H54 (cell line): ENCODE measurements at regions not wholly inside any gene's neighbourhood (a gene's known extent, or its start where the extent isn't known, plus 50 kb on each side); places are given as distances from the start of the nearest gene placed in this dataset.
"Not testable (repeated sequence)": the region's sequence is repeated elsewhere in the genome, so short reads cannot be mapped to it uniquely, and the experiment has no call there.

Source experiments
- DNase-seq: peaks from one replicate; pipeline ENCODE4 v3.0.0; 2011; ENCODE audit warnings: low spot score, mixed read lengths; ENCODE audit not compliant: insufficient read length
- FAIRE-seq: peaks from 3 replicates; lab custom pipeline; 2011; peaks lifted over from hg19 to GRCh38; lab: Jason Lieb, UNC
- POLR2A ChIP-seq: IDR thresholded peaks from 2 replicates; pipeline ENCODE4 v1.6.1; 2011; ENCODE audit warnings: low read depth, mild to moderate bottlenecking, low read length

- TF ChIP-seq POLR2A = no peak
- DNase-seq = no peak
Observed at GRCh38 chr16:35102780-35103403, 1643.5 kb downstream of the TP53TG3F start.

GRCh38 chr16:35111772-35112171 is 1652.4 kb downstream of the TP53TG3F start:
- not testable (repeated sequence) for FAIRE-seq, DNase-seq

More at GRCh38 chr16:35102780-35103403, 1643.5 kb downstream of the TP53TG3F start:
- FAIRE-seq = no peak

GRCh38 chr16:35131429-35131828 is 1672.0 kb downstream of the TP53TG3F start:
- no peak for TF ChIP-seq POLR2A
- no peak for DNase-seq
- FAIRE-seq = no peak

- TF ChIP-seq POLR2A = no peak
- no peak for DNase-seq
- no peak for FAIRE-seq
Observed at GRCh38 chr16:35134471-35134870, 1675.1 kb downstream of the TP53TG3F start.

- no peak for DNase-seq
- FAIRE-seq = no peak
- no peak for TF ChIP-seq POLR2A
Observed at GRCh38 chr16:35140293-35140986, 1681.0 kb downstream of the TP53TG3F start.

GRCh38 chr16:35141303-35141702 is 1681.9 kb downstream of the TP53TG3F start:
- TF ChIP-seq POLR2A = no peak
- FAIRE-seq = no peak
- no peak for DNase-seq

GRCh38 chr16:35142147-35142808 is 1682.9 kb downstream of the TP53TG3F start:
- FAIRE-seq (no peak), DNase-seq (no peak)
- TF ChIP-seq POLR2A = no peak

- no peak for FAIRE-seq
- no peak for TF ChIP-seq POLR2A
- DNase-seq = no peak
Observed at GRCh38 chr16:35142809-35143192, 1683.4 kb downstream of the TP53TG3F start.

- no peak for DNase-seq
- TF ChIP-seq POLR2A = no peak
- no peak for FAIRE-seq
Observed at GRCh38 chr16:35144212-35144932, 1685.0 kb downstream of the TP53TG3F start.

GRCh38 chr16:35146031-35146710 is 1686.8 kb downstream of the TP53TG3F start:
- FAIRE-seq (no peak), DNase-seq (no peak)
- TF ChIP-seq POLR2A = no peak

GRCh38 chr16:35146723-35147458 is 1687.5 kb downstream of the TP53TG3F start:
- no peak for TF ChIP-seq POLR2A
- FAIRE-seq = no peak
- no peak for DNase-seq

- no peak for DNase-seq
- TF ChIP-seq POLR2A = no peak
- FAIRE-seq = no peak
Observed at GRCh38 chr16:35147556-35148504, 1688.4 kb downstream of the TP53TG3F start.
